Lung (tissue), 11 donors: ENCODE measurements at regions not wholly inside any gene's neighbourhood (a gene's known extent, or its start where the extent isn't known, plus 50 kb on each side); places are given as distances from the start of the nearest gene placed in this dataset.

Source experiments
- ATAC-seq: fragments of 200-7000 bp; cut with Tn5 transposase; one replicate; pipeline ENCODE4 v1.9.1; 2020; ENCODE audit warnings: moderate number of reproducible peaks; ENCODE audit not compliant: insufficient read depth, low FRiP score
- DNase-seq, 3 donors: peaks; one replicate each; pipeline ENCODE4 v3.0.0-alpha.2; 2013 to 2017
- H3K27ac ChIP-seq, 2 donors: one replicate each; pipeline ENCODE4 v1.5.1; 2013; ENCODE audit warnings: mild to moderate bottlenecking in 2 of 2, moderate library complexity in 2 of 2, control low read depth in 1 of 2, inconsistent platforms in 1 of 2, low read depth in 1 of 2, low read length in 1 of 2
- H3K27me3 ChIP-seq, 3 donors: one replicate each; pipeline ENCODE4 v1.5.1; 2013; ENCODE audit warnings: low read length in 2 of 3; ENCODE audit not compliant: control insufficient read depth in 3 of 3, insufficient read depth in 3 of 3
- H3K36me3 ChIP-seq, 4 donors: one replicate each; pipeline ENCODE4 v1.5.1; 2013; ENCODE audit warnings: low read length in 4 of 4, mild to moderate bottlenecking in 1 of 4, moderate library complexity in 1 of 4; ENCODE audit not compliant: control insufficient read depth in 4 of 4, insufficient read depth in 4 of 4
- H3K4me1 ChIP-seq, 5 donors: one replicate each; pipeline ENCODE4 v1.5.1; 2013; ENCODE audit warnings: low read length in 5 of 5, mild to moderate bottlenecking in 2 of 5, moderate library complexity in 1 of 5; ENCODE audit not compliant: control insufficient read depth in 5 of 5, insufficient read depth in 5 of 5
- H3K4me3 ChIP-seq: one replicate; pipeline ENCODE4 v1.5.1; 2013; ENCODE audit warnings: mild to moderate bottlenecking, control low read depth, moderate library complexity
- H3K9ac ChIP-seq, 2 donors: one replicate each; pipeline ENCODE4 v1.5.1; 2013; ENCODE audit warnings: low read length in 2 of 2, control low read depth in 1 of 2; ENCODE audit not compliant: insufficient read depth in 1 of 2
- H3K9me3 ChIP-seq, 4 donors: one replicate each; pipeline ENCODE4 v1.5.1; 2013; ENCODE audit warnings: low read length in 3 of 4, mild to moderate bottlenecking in 1 of 4, moderate library complexity in 1 of 4; ENCODE audit not compliant: control insufficient read depth in 4 of 4, insufficient read depth in 3 of 4
- CTCF ChIP-seq: IDR thresholded peaks from 2 replicates; pipeline ENCODE4 v1.5.1; 2012; ENCODE audit warnings: mild to moderate bottlenecking; ENCODE audit errors: control extremely low read depth, extremely low read depth
- WGBS, 2 donors: extraction: QIAGEN DNeasy Blood & Tissue Kit; methylation state at CpG; one replicate each; pipeline ENCODE4 v1.1.7; 2013; 5-methylcytosine and 5-hydroxymethylcytosine counted together
- donor health status: control.
- donor health status: control.
- donor health status: Bipolar disorder and iron deficiency.
- donor health status: healthy.
- donor health status: DM: yes; HTN: yes; CAD: no.

- Histone ChIP-seq H3K9me3 (no peaks in the 10 kb centered on the region), H3K27me3 (no peaks in the 10 kb centered on the region), H3K27ac (peak overlapping the region in 1 of 2 donors; percentile 14), H3K36me3 (no peaks in the 10 kb centered on the region), H3K4me3 (no peak overlapping the region), H3K4me1 (peaks cover 2 to 8% (median 7%) of the 10 kb centered on the region in 5 donors), H3K9ac (no peak overlapping the region)
- DNase-seq, result peak; percentile 39 to 61 (median 48)
- WGBS, 2 donors, result 62 to 63% methylated on average over 13 of the region's 13 CpGs
- no peak for TF ChIP-seq CTCF
- no peak for ATAC-seq
Observed at GRCh38 chr10:3455385-3456334, 283.1 kb upstream of the PITRM1 start.

GRCh38 chr10:3452683-3453361 lies 280.2 kb upstream of the PITRM1 start:
- ATAC-seq (no peak), DNase-seq (no peak)
- TF ChIP-seq CTCF, result no peak
- Histone ChIP-seq H3K27me3 (no peaks in the 10 kb centered on the region), H3K9me3 (no peaks in the 10 kb centered on the region), H3K4me1 (peaks cover 2 to 8% (median 7%) of the 10 kb centered on the region in 5 donors), H3K9ac (peak overlapping the region in 1 of 2 donors; percentile 46), H3K36me3 (no peaks in the 10 kb centered on the region), H3K4me3 (no peak overlapping the region), H3K27ac (peak overlapping the region; percentile 75 to 78)
- 66 to 74% methylated on average over 7 of the region's 7 CpGs for WGBS, 2 donors

GRCh38 chr10:3452173-3452626 lies 279.6 kb upstream of the PITRM1 start:
- no peak for TF ChIP-seq CTCF
- no peaks in the 10 kb centered on the region for H3K9me3 ChIP-seq
- peaks cover 2 to 8% (median 7%) of the 10 kb centered on the region in 5 donors for H3K4me1 ChIP-seq
- no peak overlapping the region for H3K4me3 ChIP-seq
- peak overlapping the region in 1 of 2 donors; percentile 46 for H3K9ac ChIP-seq
- peak overlapping the region; percentile 69 to 75 for H3K27ac ChIP-seq
- no peaks in the 10 kb centered on the region for H3K27me3 ChIP-seq
- ATAC-seq, result peak; percentile 76
- WGBS, 2 donors, result 47 to 60% methylated on average over 5 of the region's 5 CpGs
- H3K36me3 ChIP-seq, result no peaks in the 10 kb centered on the region
- DNase-seq, result peak in 2 of 3 donors; percentile 73 to 78
